HG02623 (cell line): ENCODE measurements at regions not wholly inside any gene's neighbourhood (a gene's known extent, or its start where the extent isn't known, plus 50 kb on each side); places are given as distances from the start of the nearest gene placed in this dataset.

Experiments
- ATAC-seq: cut with Tn5 transposase; IDR thresholded peaks from one replicate; pipeline ENCODE4 v1.9.1; 2021; ENCODE audit warnings: moderate library complexity; ENCODE audit not compliant: unreplicated experiment

DNA sequence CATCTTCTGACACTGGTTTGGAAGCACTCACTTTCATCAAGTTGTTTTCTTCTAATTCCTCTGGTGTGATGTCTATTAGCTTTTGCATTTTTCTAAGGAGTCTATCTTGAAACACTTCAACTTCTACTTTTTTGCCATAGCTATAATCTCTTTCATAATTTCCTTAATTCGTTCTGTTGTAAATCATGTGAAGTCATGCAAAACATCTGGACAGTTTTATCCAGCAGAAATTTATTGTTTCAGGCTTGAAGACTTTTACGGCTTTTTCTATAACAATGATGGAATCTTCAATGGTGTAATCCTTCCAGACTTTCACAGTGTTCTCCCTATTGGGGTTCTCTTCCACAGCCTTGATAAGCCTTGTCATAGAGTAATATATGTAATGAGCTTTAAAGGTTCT, 74.9 kb upstream of the PABPC4L start:
- no peak for ATAC-seq

DNA sequence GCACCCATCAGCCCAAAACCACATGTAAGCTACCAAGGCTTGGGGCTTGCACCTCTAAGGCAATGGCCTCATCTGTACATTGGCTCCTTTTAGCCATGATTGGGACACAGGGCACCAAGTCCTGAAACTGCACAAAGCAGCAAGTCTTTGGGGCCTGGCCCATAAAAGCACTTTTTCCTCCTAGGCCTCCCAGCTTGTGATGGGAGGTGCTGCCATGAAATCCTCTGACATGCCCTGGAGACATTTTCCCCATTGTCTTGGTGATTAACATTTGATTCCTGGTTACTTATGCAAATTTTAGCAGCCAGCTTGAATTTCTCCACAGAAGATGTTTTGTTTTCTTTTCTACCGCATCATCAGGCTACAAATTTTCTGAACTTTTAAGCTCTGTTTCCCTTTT, 58.5 kb upstream of the PABPC4L start:
- ATAC-seq, result no peak
